PC-9 (cell line): ENCODE measurements at regions not wholly inside any gene's neighbourhood (a gene's known extent, or its start where the extent isn't known, plus 50 kb on each side); places are given as distances from the start of the nearest gene placed in this dataset.

ENCODE experiments used
- BruUV-seq: library from RNA; stranded (reverse); fragments of 400-500 nt; replicated peaks from 2 replicates; lab custom pipeline; 2021; lab: Mats Ljungman, UMichigan
- CTCF ChIA-PET: fragments of 300-600 bp; sonication (Branson Sonifier 250); formaldehyde crosslinking; loops from one replicate; lab custom pipeline; 2022; ENCODE audit warnings: antibody characterized with exemption; lab: Charles Lee
- POLR2A ChIA-PET: fragments of 300-600 bp; sonication (Branson Sonifier 250); formaldehyde crosslinking; loops from one replicate; lab custom pipeline; 2022; ENCODE audit warnings: antibody characterized with exemption; ENCODE audit not compliant: unreplicated experiment; lab: Charles Lee
- DNase-seq, 2 experiments: peaks; one replicate each; pipeline versions ENCODE4 v3.0.0 to v3.0.0-alpha.2; 2015 to 2022; ENCODE audit warnings: mixed read lengths in 1 of 2
- H2AFZ ChIP-seq: fragments of 200-600 bp; sonication (generic); 2 replicates; pipeline ENCODE4 v1.8.1; 2017; ENCODE audit warnings: antibody characterized with exemption
- H3F3A ChIP-seq: fragments of 200-600 bp; sonication (generic); 2 replicates; pipeline ENCODE4 v1.8.1; 2017; ENCODE audit warnings: antibody characterized with exemption, mild to moderate bottlenecking, low read depth; ENCODE audit not compliant: insufficient read depth
- H3K27ac ChIP-seq: fragments of 200-600 bp; sonication (generic); 2 replicates; pipeline ENCODE4 v1.6.1; 2016; ENCODE audit warnings: mixed run types
- H3K27me3 ChIP-seq: fragments of 200-600 bp; sonication (generic); 2 replicates; pipeline ENCODE4 v1.6.1; 2016; ENCODE audit warnings: low read depth, mixed run types; ENCODE audit not compliant: insufficient read depth
- H3K36me3 ChIP-seq: fragments of 200-600 bp; sonication (generic); 2 replicates; pipeline ENCODE4 v1.6.1; 2016; ENCODE audit warnings: low read depth, mixed run types
- H3K4me1 ChIP-seq: fragments of 200-600 bp; sonication (generic); replicated peaks from 2 replicates; pipeline ENCODE4 v1.6.1; 2016; ENCODE audit warnings: mixed run types; ENCODE audit not compliant: insufficient read depth
- H3K4me2 ChIP-seq: fragments of 200-600 bp; sonication (generic); 2 replicates; pipeline ENCODE4 v1.6.1; 2017; ENCODE audit warnings: mixed run types
- H3K4me3 ChIP-seq: fragments of 200-600 bp; sonication (generic); 2 replicates; pipeline ENCODE4 v1.6.1; 2016; ENCODE audit warnings: mixed run types
- H3K79me2 ChIP-seq: fragments of 200-600 bp; sonication (generic); 2 replicates; pipeline ENCODE4 v1.6.1; 2017; ENCODE audit warnings: low read depth, mixed run types
- H3K9me2 ChIP-seq: fragments of 200-600 bp; sonication (generic); 2 replicates; pipeline ENCODE4 v1.8.1; 2017; ENCODE audit warnings: mild to moderate bottlenecking; ENCODE audit not compliant: insufficient read depth
- H3K9me3 ChIP-seq: fragments of 200-600 bp; sonication (generic); 2 replicates; pipeline ENCODE4 v1.8.1; 2016; ENCODE audit warnings: low read depth; ENCODE audit not compliant: insufficient read depth
- H4K20me1 ChIP-seq: fragments of 200-600 bp; sonication (generic); 2 replicates; pipeline ENCODE4 v1.8.1; 2017; ENCODE audit not compliant: insufficient read depth
- CTCF ChIP-seq: fragments of 200-600 bp; sonication (generic); conservative IDR thresholded peaks from 2 replicates; pipeline ENCODE4 v1.6.1; 2017; ENCODE audit warnings: mixed run types, antibody characterized with exemption, mild to moderate bottlenecking, moderate library complexity
- EZH2 ChIP-seq: fragments of 200-600 bp; sonication (generic); IDR thresholded peaks from 2 replicates; pipeline ENCODE4 v1.8.0; 2017; ENCODE audit warnings: antibody characterized with exemption, low read depth
- intact Hi-C: fragments of 100-400 bp; cut with micrococcal nuclease; formaldehyde crosslinking; loops from one replicate; pipeline ENCODE4 v1.10.0; 2022; ENCODE audit not compliant: unreplicated experiment

- no peaks in the 10 kb centered on the region for H3K36me3 ChIP-seq
- no peak overlapping the region for H3K4me2 ChIP-seq
- ChIA-PET CTCF (no interaction called here), POLR2A (no interaction called here)
- H4K20me1 ChIP-seq = 0 out of 2 replicates have a peak, but pooled peaks cover 4% of the 10 kb centered on the region
- H3F3A ChIP-seq = no peaks in the 10 kb centered on the region
- H3K27me3 ChIP-seq = no peaks in the 10 kb centered on the region
- no peaks in the 10 kb centered on the region for H3K9me3 ChIP-seq
- DNase-seq = no peak
- no TSS peak for BruUV-seq
- no peak overlapping the region for H3K4me3 ChIP-seq
- H3K4me1 ChIP-seq = no peaks in the 10 kb centered on the region
- H3K79me2 ChIP-seq = no peaks in the 10 kb centered on the region
- no peak overlapping the region for H3K27ac ChIP-seq
- intact Hi-C loops = no loop called here
- TF ChIP-seq CTCF (no peak), EZH2 (no peak)
- H3K9me2 ChIP-seq = no peaks in the 10 kb centered on the region
- no peak overlapping the region for H2AFZ ChIP-seq
These were observed 1669.5 kb upstream of the DDX18 start for GRCh38 chr2:116145031-116145430.

GRCh38 chr2:116148361-116148760, 1666.1 kb upstream of the DDX18 start:
- 0 out of 2 replicates have a peak, but pooled peaks cover 4% of the 10 kb centered on the region for H4K20me1 ChIP-seq
- H2AFZ ChIP-seq = no peak overlapping the region
- no peak for DNase-seq
- no peaks in the 10 kb centered on the region for H3K27me3 ChIP-seq
- no peaks in the 10 kb centered on the region for H3K9me3 ChIP-seq
- BruUV-seq = no TSS peak
- H3K4me1 ChIP-seq = no peaks in the 10 kb centered on the region
- TF ChIP-seq EZH2 (no peak), CTCF (no peak)
- POLR2A ChIA-PET = no interaction called here
- CTCF ChIA-PET = no interaction called here
- H3K36me3 ChIP-seq = no peaks in the 10 kb centered on the region
- H3K4me2 ChIP-seq = no peak overlapping the region
- no peak overlapping the region for H3K27ac ChIP-seq
- intact Hi-C loops = no loop called here
- H3K79me2 ChIP-seq = no peaks in the 10 kb centered on the region
- no peaks in the 10 kb centered on the region for H3K9me2 ChIP-seq
- H3K4me3 ChIP-seq = no peak overlapping the region
- H3F3A ChIP-seq = no peaks in the 10 kb centered on the region

GRCh38 chr2:116153729-116154128, 1660.8 kb upstream of the DDX18 start:
- no peaks in the 10 kb centered on the region for H3K36me3 ChIP-seq
- no peak overlapping the region for H2AFZ ChIP-seq
- no peaks in the 10 kb centered on the region for H3K9me3 ChIP-seq
- no peaks in the 10 kb centered on the region for H3K79me2 ChIP-seq
- no peaks in the 10 kb centered on the region for H3K4me1 ChIP-seq
- H4K20me1 ChIP-seq = no peaks in the 10 kb centered on the region
- CTCF ChIA-PET = no interaction called here
- POLR2A ChIA-PET = no interaction called here
- no TSS peak for BruUV-seq
- H3K27me3 ChIP-seq = no peaks in the 10 kb centered on the region
- no peak for TF ChIP-seq CTCF
- TF ChIP-seq EZH2 = no peak
- H3K4me2 ChIP-seq = peak overlapping the region; percentile 32; the same call in 1 of the 2 replicates
- H3K4me3 ChIP-seq = no peak overlapping the region
- intact Hi-C loops = no loop called here
- H3K27ac ChIP-seq = no peak overlapping the region
- H3K9me2 ChIP-seq = no peaks in the 10 kb centered on the region
- no peaks in the 10 kb centered on the region for H3F3A ChIP-seq
- DNase-seq = no peak
